A549 (cell line): ENCODE measurements at regions not wholly inside any gene's neighbourhood (a gene's known extent, or its start where the extent isn't known, plus 50 kb on each side); places are given as distances from the start of the nearest gene placed in this dataset.

ENCODE experiments used
- ATOH8 ChIP-seq: fragments of 250-450 bp; sonication (Bioruptor Pico); IDR thresholded peaks from 2 replicates; pipeline ENCODE4 v1.5.0; 2020; ENCODE audit warnings: low read depth, mild to moderate bottlenecking, moderate library complexity
- CTCF ChIP-seq: fragments of >200 bp; sonication (Bioruptor Twin); formaldehyde crosslinking; IDR thresholded peaks from 3 replicates; pipeline ENCODE4 v1.5.1; 2016
- EP300 ChIP-seq, 2 experiments: fragments of >200 bp; sonication (Bioruptor Twin); formaldehyde crosslinking; IDR thresholded peaks; 2 replicates in 1 of 2; 3 replicates in 1 of 2; pipeline ENCODE4 v1.6.1; 2016 to 2017
- POLR2A ChIP-seq: IDR thresholded peaks from 2 replicates; pipeline ENCODE4 v1.6.1; 2012; ENCODE audit warnings: mild to moderate bottlenecking, low read length

- no peak for TF ChIP-seq CTCF
- TF ChIP-seq EP300 (IDR thresholded peaks at IDR 0.05), result no peak
- no peak for TF ChIP-seq POLR2A
- no peak for TF ChIP-seq ATOH8 (CRISPR knock-in tag)
Measured at GRCh38 chr2:129006901-129007300, 688.2 kb upstream of the HS6ST1 start.
